ENCODE measurements at regions not wholly inside any gene's neighbourhood (a gene's known extent, or its start where the extent isn't known, plus 50 kb on each side); places are given as distances from the start of the nearest gene placed in this dataset.

DNA sequence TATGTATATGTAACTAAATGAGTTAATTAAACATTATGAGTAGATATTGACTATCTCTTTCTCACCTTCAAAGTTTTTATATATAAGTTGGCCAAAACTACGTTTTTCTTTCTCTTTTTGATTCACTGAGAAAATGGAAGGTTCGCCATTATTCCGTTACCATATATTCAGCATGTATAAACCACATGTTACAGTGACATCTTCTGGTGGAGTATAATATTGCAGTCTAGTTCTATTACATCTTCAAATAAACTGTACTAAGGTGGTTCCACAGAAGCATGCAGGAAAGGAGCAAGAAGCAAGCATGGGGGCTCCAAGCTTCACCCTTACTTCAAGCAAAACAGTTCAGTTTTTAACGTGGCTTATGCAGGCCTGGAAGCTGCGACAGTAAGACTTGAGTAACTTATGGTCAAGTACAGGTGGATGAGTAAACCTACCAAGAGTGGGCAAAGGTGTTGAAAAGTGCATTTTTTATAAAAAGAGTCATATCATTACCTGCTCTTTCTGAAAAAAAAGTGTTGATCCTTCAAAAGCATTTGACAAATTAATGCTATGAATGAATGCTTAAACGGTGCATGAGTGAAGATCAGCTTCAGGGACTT lies 129.8 kb upstream of the RAB6C start:
- TF ChIP-seq, protein P1, sequence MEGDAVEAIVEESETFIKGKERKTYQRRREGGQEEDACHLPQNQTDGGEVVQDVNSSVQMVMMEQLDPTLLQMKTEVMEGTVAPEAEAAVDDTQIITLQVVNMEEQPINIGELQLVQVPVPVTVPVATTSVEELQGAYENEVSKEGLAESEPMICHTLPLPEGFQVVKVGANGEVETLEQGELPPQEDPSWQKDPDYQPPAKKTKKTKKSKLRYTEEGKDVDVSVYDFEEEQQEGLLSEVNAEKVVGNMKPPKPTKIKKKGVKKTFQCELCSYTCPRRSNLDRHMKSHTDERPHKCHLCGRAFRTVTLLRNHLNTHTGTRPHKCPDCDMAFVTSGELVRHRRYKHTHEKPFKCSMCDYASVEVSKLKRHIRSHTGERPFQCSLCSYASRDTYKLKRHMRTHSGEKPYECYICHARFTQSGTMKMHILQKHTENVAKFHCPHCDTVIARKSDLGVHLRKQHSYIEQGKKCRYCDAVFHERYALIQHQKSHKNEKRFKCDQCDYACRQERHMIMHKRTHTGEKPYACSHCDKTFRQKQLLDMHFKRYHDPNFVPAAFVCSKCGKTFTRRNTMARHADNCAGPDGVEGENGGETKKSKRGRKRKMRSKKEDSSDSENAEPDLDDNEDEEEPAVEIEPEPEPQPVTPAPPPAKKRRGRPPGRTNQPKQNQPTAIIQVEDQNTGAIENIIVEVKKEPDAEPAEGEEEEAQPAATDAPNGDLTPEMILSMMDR (IDR thresholded peaks at IDR 0.05; ENCODE audit: insufficient read depth, low read depth, low read length): peak; percentile 63
- DNase-seq (ENCODE audit: low read depth): peak; percentile 77
- H3K4me3 ChIP-seq (ENCODE audit: low read depth, low read length): no peak overlapping the region

DNA sequence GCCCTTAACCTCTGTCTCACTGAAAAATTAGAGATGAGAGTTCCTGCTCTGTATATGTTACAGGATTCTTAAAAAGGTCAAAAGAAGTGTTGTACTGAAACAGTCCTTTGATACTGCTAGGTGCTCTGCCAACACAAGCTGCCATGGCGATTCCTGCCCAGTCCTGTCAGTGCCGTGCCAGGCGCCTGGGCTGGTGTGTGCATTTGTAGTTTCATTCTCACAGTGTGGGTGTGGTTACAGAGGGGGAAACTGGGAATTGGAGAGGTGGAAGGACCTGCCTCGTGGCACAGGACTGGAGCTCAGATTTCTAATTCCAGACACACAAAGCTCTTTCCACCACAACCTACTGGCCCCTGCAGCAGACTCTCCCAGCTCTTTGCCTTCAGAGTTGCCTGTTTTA lies 122.3 kb upstream of the RAB6C start:
- H3K4me3 ChIP-seq (ENCODE audit: low read depth, low read length): no peak overlapping the region
- DNase-seq (ENCODE audit: low read depth): no peak
- TF ChIP-seq, protein P1 (IDR thresholded peaks at IDR 0.05; ENCODE audit: insufficient read depth, low read depth, low read length): no peak

DNA sequence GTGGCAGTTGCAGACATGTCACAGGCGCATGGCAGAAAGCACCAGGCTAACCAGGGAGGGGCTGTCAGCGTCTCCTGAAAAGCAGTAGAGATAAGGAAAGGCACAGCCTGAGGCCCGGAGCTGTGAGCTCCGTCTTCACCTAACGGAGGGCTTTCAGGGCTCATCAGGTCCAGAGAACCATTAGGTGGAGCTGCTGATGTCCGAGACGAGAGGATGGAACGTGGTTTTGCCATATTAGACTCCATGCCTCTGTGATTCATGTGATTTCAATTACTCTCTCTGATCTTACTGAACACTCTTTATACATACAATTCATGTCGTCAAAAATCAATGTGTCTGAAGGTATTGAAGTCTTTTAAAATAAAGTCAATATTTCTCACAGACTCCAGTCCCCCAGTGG lies 120.3 kb upstream of the RAB6C start:
- no peak for DNase-seq (ENCODE audit: low read depth)
- TF ChIP-seq, protein P1 (IDR thresholded peaks at IDR 0.05; ENCODE audit: insufficient read depth, low read depth, low read length): no peak
- H3K4me3 ChIP-seq (ENCODE audit: low read depth, low read length): no peak overlapping the region

DNA sequence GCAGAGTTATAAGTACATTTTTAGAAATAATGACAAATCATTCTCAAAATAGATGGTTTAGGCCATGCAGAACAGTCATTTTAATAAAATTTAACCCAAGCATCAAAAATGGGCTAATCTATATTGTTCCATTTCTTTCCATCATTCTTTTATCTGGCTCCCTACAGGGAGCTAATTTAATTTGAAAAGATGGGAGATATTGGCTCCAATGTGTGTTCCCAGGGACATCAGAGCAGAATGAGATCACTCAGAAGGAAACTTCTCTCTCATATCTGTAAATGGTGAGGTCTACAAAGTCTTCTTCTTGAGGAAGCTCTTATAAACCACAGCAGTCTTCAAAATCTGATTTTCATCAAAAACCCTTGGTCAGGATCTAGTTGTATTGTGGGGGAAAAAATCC lies 119.4 kb upstream of the RAB6C start:
- TF ChIP-seq, protein P1 (IDR thresholded peaks at IDR 0.05; ENCODE audit: insufficient read depth, low read depth, low read length): no peak
- H3K4me3 ChIP-seq (ENCODE audit: low read depth, low read length): no peak overlapping the region
- no peak for DNase-seq (ENCODE audit: low read depth)

DNA sequence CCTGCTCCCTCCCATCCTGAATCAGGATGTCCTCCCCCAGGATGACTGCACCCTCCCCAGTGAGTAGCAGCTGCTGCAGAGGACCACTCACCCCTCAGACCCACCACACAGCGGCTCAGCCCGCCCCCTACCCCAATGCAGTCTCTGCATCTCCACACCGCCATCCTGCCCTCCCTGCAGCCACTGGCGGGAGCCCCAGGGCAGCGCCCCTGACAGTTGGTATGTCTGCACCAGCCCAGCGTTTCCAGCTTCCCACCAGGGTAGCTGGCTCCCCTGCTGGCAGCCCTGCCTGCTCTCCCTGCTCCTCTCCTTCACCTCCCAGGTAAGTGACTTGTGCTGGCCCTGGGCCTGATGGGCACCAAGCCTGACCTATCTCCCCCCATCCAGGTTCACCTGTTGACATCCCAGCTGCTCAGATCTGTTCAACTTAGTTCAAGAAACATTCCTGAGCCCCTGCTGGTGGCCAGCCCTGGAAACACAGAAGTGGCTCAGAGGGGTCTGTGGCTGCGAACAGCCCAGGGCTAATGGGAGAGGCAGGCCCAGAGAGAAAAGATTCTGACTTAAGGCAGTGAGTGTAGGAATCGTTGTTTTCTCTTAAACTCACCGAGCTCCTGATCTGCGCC lies 117.7 kb upstream of the RAB6C start:
- H3K4me3 ChIP-seq (ENCODE audit: low read depth, low read length): no peak overlapping the region
- TF ChIP-seq, protein P1 (IDR thresholded peaks at IDR 0.05; ENCODE audit: insufficient read depth, low read depth, low read length): no peak
- DNase-seq (ENCODE audit: low read depth): no peak

DNA sequence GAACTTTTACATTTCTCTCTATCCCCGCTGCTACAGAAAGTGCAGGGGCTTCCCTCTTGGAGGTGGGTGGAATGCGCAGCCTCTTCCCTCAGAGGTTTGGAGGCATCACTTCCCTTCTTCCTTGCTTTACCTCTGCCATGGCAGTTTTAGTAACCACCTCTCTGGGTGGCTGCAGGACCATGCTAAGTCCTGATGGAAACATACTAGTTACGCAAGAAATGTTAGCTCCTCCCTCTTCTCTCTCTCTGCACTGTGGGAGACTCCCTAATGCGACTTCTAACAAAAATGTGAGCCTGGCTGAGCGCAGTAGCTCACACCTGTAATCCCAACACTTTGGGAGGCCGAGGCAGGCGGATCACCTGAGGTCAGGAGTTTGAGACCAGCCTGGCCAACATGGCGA lies 116.8 kb upstream of the RAB6C start:
- H3K4me3 ChIP-seq (ENCODE audit: low read depth, low read length): no peak overlapping the region
- TF ChIP-seq, protein P1 (IDR thresholded peaks at IDR 0.05; ENCODE audit: insufficient read depth, low read depth, low read length): no peak
- DNase-seq (ENCODE audit: low read depth): no peak

DNA sequence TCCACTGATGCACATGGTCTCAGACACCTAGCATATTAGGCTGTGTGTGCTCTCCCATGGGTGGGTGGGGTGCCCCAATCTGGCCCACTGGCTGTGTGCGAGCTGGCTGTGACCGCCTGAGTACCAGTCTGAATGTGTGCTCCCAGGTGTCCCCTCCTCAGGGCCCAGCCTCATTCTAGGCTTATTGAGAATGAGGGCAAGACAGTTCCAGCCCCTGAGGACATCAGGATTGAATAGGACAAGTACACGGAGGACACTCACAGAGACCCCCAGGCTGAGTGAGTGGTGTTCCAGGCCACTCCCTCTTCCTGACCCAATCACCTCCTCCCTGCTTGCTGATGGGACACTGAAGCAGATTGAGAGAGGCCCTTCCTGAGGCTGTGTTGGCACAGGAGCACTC lies 116.1 kb upstream of the RAB6C start:
- TF ChIP-seq, protein P1 (IDR thresholded peaks at IDR 0.05; ENCODE audit: insufficient read depth, low read depth, low read length): no peak
- DNase-seq (ENCODE audit: low read depth): no peak

More for the DNA sequence above, 116.1 kb upstream of the RAB6C start:
- H3K4me3 ChIP-seq (ENCODE audit: low read depth, low read length): no peak overlapping the region

All from fibroblast of villous mesenchyme (primary cell).